ENCODE measurements at regions not wholly inside any gene's neighbourhood (a gene's known extent, or its start where the extent isn't known, plus 50 kb on each side); places are given as distances from the start of the nearest gene placed in this dataset.

- Histone ChIP-seq H3K4me3 (no peak overlapping the region), H3K9me3 (no peaks in the 10 kb centered on the region), H3K27me3 (no peaks in the 10 kb centered on the region), H3K4me1 (no peaks in the 10 kb centered on the region), H3K27ac (no peak overlapping the region), H3K36me3 (no peaks in the 10 kb centered on the region)
- TF ChIP-seq, protein P1, sequence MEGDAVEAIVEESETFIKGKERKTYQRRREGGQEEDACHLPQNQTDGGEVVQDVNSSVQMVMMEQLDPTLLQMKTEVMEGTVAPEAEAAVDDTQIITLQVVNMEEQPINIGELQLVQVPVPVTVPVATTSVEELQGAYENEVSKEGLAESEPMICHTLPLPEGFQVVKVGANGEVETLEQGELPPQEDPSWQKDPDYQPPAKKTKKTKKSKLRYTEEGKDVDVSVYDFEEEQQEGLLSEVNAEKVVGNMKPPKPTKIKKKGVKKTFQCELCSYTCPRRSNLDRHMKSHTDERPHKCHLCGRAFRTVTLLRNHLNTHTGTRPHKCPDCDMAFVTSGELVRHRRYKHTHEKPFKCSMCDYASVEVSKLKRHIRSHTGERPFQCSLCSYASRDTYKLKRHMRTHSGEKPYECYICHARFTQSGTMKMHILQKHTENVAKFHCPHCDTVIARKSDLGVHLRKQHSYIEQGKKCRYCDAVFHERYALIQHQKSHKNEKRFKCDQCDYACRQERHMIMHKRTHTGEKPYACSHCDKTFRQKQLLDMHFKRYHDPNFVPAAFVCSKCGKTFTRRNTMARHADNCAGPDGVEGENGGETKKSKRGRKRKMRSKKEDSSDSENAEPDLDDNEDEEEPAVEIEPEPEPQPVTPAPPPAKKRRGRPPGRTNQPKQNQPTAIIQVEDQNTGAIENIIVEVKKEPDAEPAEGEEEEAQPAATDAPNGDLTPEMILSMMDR (IDR thresholded peaks at IDR 0.05), result no peak
- no peak for TF ChIP-seq POLR2A (IDR thresholded peaks at IDR 0.05)
- intact Hi-C loops (cut with DNase I; ENCODE audit: low total_unique reads), result no loop called here
- no peak for DNase-seq
These were observed 308.6 kb upstream of the NRP1 start for GRCh38 chr10:33643042-33643441.

DNA sequence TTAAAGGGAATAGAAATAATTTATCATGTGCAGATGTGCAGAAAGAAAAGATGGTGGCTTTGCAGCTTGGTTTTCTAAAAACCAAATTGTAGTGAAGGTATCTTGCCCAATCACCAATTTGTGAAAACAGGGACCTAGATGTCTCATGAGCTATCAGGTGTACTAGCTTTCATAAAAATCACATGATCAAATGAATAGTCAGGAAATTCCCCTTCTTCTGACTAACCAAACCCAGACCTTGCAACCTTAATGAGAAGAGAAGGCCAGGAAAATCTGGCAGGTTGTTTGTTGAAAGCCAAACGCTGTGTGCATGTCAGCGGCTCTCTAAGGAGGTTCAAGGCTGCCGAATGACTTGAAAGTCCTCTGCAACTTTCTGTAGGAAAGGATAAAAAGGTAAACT, 304.4 kb upstream of the NRP1 start:
- intact Hi-C loops (cut with DNase I; ENCODE audit: low total_unique reads), result no loop called here
- Histone ChIP-seq H3K27me3 (no peaks in the 10 kb centered on the region), H3K36me3 (no peaks in the 10 kb centered on the region), H3K4me3 (no peak overlapping the region), H3K27ac (no peak overlapping the region), H3K9me3 (no peaks in the 10 kb centered on the region), H3K4me1 (no peaks in the 10 kb centered on the region)
- DNase-seq, result no peak
- no peak for TF ChIP-seq POLR2A (IDR thresholded peaks at IDR 0.05)
- TF ChIP-seq, protein P1 (IDR thresholded peaks at IDR 0.05), result no peak

- TF ChIP-seq POLR2A (IDR thresholded peaks at IDR 0.05), result no peak
- TF ChIP-seq, protein P1 (IDR thresholded peaks at IDR 0.05), result no peak
- Histone ChIP-seq H3K4me3 (no peak overlapping the region), H3K36me3 (no peaks in the 10 kb centered on the region), H3K9me3 (no peaks in the 10 kb centered on the region), H3K27me3 (no peaks in the 10 kb centered on the region), H3K27ac (no peak overlapping the region), H3K4me1 (no peaks in the 10 kb centered on the region)
- DNase-seq, result no peak
- intact Hi-C loops (cut with DNase I; ENCODE audit: low total_unique reads), result no loop called here
These were observed 303.9 kb upstream of the NRP1 start for GRCh38 chr10:33638374-33638773.

DNA sequence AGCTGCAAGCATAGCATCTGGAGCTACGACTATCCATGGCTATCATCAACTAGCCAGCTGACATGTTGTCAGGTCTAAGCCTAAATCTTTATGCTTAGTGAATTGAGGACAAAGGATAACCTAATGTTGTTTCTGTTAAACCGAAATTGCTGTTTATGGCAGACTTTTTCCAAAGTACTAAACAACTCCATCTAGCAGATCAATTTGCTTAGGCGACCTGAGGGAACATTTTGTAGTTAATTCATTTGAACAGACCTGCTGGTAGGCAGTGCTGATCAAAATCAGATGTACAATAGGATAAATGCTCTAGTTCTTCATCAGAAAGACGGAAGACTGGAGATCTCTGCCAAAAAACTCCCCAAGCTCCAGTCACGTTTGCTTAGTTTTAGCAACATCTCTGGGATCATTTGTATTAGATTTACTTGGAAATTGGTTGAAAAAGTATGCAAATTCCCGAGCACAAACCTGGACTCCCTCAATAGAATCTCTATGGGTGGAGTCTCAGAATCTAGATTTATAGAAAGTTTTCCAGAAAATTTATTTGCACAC, 301.6 kb upstream of the NRP1 start:
- TF ChIP-seq POLR2A (IDR thresholded peaks at IDR 0.05), result no peak
- TF ChIP-seq, protein P1 (IDR thresholded peaks at IDR 0.05), result no peak
- Histone ChIP-seq H3K27me3 (no peaks in the 10 kb centered on the region), H3K4me3 (no peak overlapping the region), H3K27ac (no peak overlapping the region), H3K36me3 (no peaks in the 10 kb centered on the region), H3K4me1 (no peaks in the 10 kb centered on the region), H3K9me3 (no peaks in the 10 kb centered on the region)
- DNase-seq, result no peak
- intact Hi-C loops (cut with DNase I; ENCODE audit: low total_unique reads), result no loop called here

DNA sequence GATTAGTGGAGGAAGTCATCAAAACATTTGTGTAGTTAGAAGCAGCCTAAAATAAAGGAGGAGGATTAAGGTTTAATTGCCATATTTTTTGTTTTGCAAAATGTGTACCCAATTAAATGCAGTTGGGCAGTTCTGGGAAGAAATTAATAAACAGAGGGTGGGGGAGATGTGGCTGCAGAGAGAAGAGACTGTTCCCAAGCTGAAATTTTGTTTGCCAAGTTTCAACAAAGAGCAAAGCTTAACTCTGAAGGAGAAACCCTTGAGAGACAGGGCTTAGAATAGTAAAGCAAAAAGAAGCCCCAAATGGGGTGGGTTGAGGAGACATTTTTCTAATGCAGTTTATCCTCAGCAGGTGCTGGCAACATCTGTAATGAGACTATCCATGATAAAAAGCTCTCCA, 298.0 kb upstream of the NRP1 start:
- Histone ChIP-seq H3K9me3 (no peaks in the 10 kb centered on the region), H3K4me3 (no peak overlapping the region), H3K4me1 (no peaks in the 10 kb centered on the region), H3K27ac (no peak overlapping the region), H3K36me3 (no peaks in the 10 kb centered on the region), H3K27me3 (no peaks in the 10 kb centered on the region)
- intact Hi-C loops (cut with DNase I; ENCODE audit: low total_unique reads), result no loop called here
- no peak for DNase-seq
- no peak for TF ChIP-seq POLR2A (IDR thresholded peaks at IDR 0.05)
- TF ChIP-seq, protein P1 (IDR thresholded peaks at IDR 0.05), result no peak

Measured in uterus (tissue), 3 donors.